ENCODE measurements at regions not wholly inside any gene's neighbourhood (a gene's known extent, or its start where the extent isn't known, plus 50 kb on each side); places are given as distances from the start of the nearest gene placed in this dataset.

GRCh38 chr1:55916481-55916880 lies 662.9 kb downstream of the PLPP3 start:
- TF ChIP-seq POLR2A (IDR thresholded peaks at IDR 0.05; ENCODE audit: low read depth), result no peak
- TF ChIP-seq, protein P1, sequence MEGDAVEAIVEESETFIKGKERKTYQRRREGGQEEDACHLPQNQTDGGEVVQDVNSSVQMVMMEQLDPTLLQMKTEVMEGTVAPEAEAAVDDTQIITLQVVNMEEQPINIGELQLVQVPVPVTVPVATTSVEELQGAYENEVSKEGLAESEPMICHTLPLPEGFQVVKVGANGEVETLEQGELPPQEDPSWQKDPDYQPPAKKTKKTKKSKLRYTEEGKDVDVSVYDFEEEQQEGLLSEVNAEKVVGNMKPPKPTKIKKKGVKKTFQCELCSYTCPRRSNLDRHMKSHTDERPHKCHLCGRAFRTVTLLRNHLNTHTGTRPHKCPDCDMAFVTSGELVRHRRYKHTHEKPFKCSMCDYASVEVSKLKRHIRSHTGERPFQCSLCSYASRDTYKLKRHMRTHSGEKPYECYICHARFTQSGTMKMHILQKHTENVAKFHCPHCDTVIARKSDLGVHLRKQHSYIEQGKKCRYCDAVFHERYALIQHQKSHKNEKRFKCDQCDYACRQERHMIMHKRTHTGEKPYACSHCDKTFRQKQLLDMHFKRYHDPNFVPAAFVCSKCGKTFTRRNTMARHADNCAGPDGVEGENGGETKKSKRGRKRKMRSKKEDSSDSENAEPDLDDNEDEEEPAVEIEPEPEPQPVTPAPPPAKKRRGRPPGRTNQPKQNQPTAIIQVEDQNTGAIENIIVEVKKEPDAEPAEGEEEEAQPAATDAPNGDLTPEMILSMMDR (IDR thresholded peaks at IDR 0.05), result no peak
- no peak for TF ChIP-seq POLR2AphosphoS5 (IDR thresholded peaks at IDR 0.05)
- TF ChIP-seq EP300 (IDR thresholded peaks at IDR 0.05), result no peak
